HG03159 (cell line): ENCODE measurements at regions not wholly inside any gene's neighbourhood (a gene's known extent, or its start where the extent isn't known, plus 50 kb on each side); places are given as distances from the start of the nearest gene placed in this dataset.
"Not testable (repeated sequence)": the region's sequence is repeated elsewhere in the genome, so short reads cannot be mapped to it uniquely, and the experiment has no call there.

Experiments
- ATAC-seq: cut with Tn5 transposase; IDR thresholded peaks from one replicate; pipeline ENCODE4 v1.9.1; 2021; ENCODE audit warnings: mild to moderate bottlenecking, moderate library complexity; ENCODE audit not compliant: unreplicated experiment

GRCh38 chr3:69491975-69492374 lies 106.1 kb upstream of the FRMD4B start:
- no peak for ATAC-seq

GRCh38 chr3:69490971-69491370 lies 105.1 kb upstream of the FRMD4B start:
- ATAC-seq, result no peak

GRCh38 chr3:69490235-69490634 lies 104.3 kb upstream of the FRMD4B start:
- no peak for ATAC-seq

GRCh38 chr3:69488026-69488425 lies 102.1 kb upstream of the FRMD4B start:
- ATAC-seq, result no peak

- ATAC-seq, result no peak
Measured at GRCh38 chr3:69485489-69485888, 99.6 kb upstream of the FRMD4B start.

GRCh38 chr3:69484507-69485393 lies 98.9 kb upstream of the FRMD4B start:
- ATAC-seq, result no peak

GRCh38 chr3:69483449-69483848 lies 97.6 kb upstream of the FRMD4B start:
- no peak for ATAC-seq

- ATAC-seq, result not testable (repeated sequence)
Measured at GRCh38 chr3:69480986-69481385, 95.1 kb upstream of the FRMD4B start.

- no peak for ATAC-seq
Measured at GRCh38 chr3:69474186-69474585, 88.3 kb upstream of the FRMD4B start.

GRCh38 chr3:69472093-69472492 lies 86.2 kb upstream of the FRMD4B start:
- ATAC-seq, result no peak

- ATAC-seq, result no peak
Measured at GRCh38 chr3:69463531-69463930, 77.6 kb upstream of the FRMD4B start.

- no peak for ATAC-seq
Measured at GRCh38 chr3:69462826-69463100, 76.9 kb upstream of the FRMD4B start.

- ATAC-seq, result no peak
Measured at GRCh38 chr3:69462022-69462825, 76.3 kb upstream of the FRMD4B start.

GRCh38 chr3:69460034-69460433 lies 74.1 kb upstream of the FRMD4B start:
- ATAC-seq, result no peak

- ATAC-seq, result no peak
Measured at GRCh38 chr3:69458803-69459365, 73.0 kb upstream of the FRMD4B start.

GRCh38 chr3:69456631-69457030 lies 70.7 kb upstream of the FRMD4B start:
- no peak for ATAC-seq

- no peak for ATAC-seq
Measured at GRCh38 chr3:69454204-69454787, 68.4 kb upstream of the FRMD4B start.

- ATAC-seq, result no peak
Measured at GRCh38 chr3:69452295-69452694, 66.4 kb upstream of the FRMD4B start.

GRCh38 chr3:69451594-69451993 lies 65.7 kb upstream of the FRMD4B start:
- ATAC-seq, result no peak

- no peak for ATAC-seq
Measured at GRCh38 chr3:69448877-69449276, 63.0 kb upstream of the FRMD4B start.

GRCh38 chr3:69446402-69447072 lies 60.6 kb upstream of the FRMD4B start:
- ATAC-seq, result no peak
